Endodermal cell (in vitro differentiated cells): ENCODE measurements at regions not wholly inside any gene's neighbourhood (a gene's known extent, or its start where the extent isn't known, plus 50 kb on each side); places are given as distances from the start of the nearest gene placed in this dataset.

Experiments
- DNase-seq: peaks from one replicate; pipeline ENCODE4 v3.0.0-alpha.2; 2017
- H3K27ac ChIP-seq: 2 replicates; pipeline ENCODE4 v1.5.1; 2013; ENCODE audit warnings: mild to moderate bottlenecking, low read depth, low read length, moderate library complexity
- H3K27me3 ChIP-seq: 2 replicates; pipeline ENCODE4 v1.6.1; 2013; ENCODE audit warnings: mild to moderate bottlenecking, low read length, moderate library complexity; ENCODE audit not compliant: insufficient read depth, control insufficient read depth, poor library complexity, severe bottlenecking
- H3K36me3 ChIP-seq: 2 replicates; pipeline ENCODE4 v1.7.0; 2013; ENCODE audit warnings: mild to moderate bottlenecking, low read length, moderate library complexity; ENCODE audit not compliant: control insufficient read depth, insufficient read depth
- H3K4me1 ChIP-seq: one replicate; pipeline ENCODE4 v1.7.0; 2013; ENCODE audit warnings: low read length; ENCODE audit not compliant: control insufficient read depth, insufficient read depth
- H3K4me3 ChIP-seq: 2 replicates; pipeline ENCODE4 v1.5.1; 2013; ENCODE audit warnings: mild to moderate bottlenecking, low read length, moderate library complexity
- H3K9ac ChIP-seq: 2 replicates; pipeline ENCODE4 v1.6.1; 2013; ENCODE audit warnings: mild to moderate bottlenecking, low read length, moderate library complexity; ENCODE audit not compliant: poor library complexity, severe bottlenecking; ENCODE audit errors: extremely low read depth
- H3K9me3 ChIP-seq: 2 replicates; pipeline ENCODE4 v1.6.1; 2013; ENCODE audit warnings: mild to moderate bottlenecking, low read length, moderate library complexity; ENCODE audit not compliant: control insufficient read depth
- H3K27ac Mint-ChIP-seq: 2 replicates; pipeline ENCODE4 v1.8.0; 2020; ENCODE audit warnings: mixed read lengths
- H3K27me3 Mint-ChIP-seq: 2 replicates; pipeline ENCODE4 v1.8.0; 2021; ENCODE audit warnings: mild to moderate bottlenecking, mixed read lengths; ENCODE audit not compliant: insufficient read depth
- H3K36me3 Mint-ChIP-seq: 2 replicates; pipeline ENCODE4 v1.8.0; 2020; ENCODE audit warnings: low read depth, mixed read lengths
- H3K4me1 Mint-ChIP-seq: 2 replicates; pipeline ENCODE4 v1.8.0; 2020; ENCODE audit warnings: mixed read lengths
- H3K4me3 Mint-ChIP-seq: 2 replicates; pipeline ENCODE4 v1.8.0; 2020; ENCODE audit warnings: mild to moderate bottlenecking, moderate library complexity, mixed read lengths
- H3K9me3 Mint-ChIP-seq: 2 replicates; pipeline ENCODE4 v1.8.0; 2020; ENCODE audit warnings: mild to moderate bottlenecking, mixed read lengths
- WGBS, 2 experiments: methylation state at CpG; one replicate each; pipeline versions ENCODE4 v1.1.5 to v1.1.7; 2013; ENCODE audit warnings: missing lambda C conversion rate in 2 of 2, mixed read lengths in 1 of 2; ENCODE audit not compliant: insufficient coverage in 1 of 2, insufficient read length in 1 of 2; 5-methylcytosine and 5-hydroxymethylcytosine counted together
- TF ChIP-seq, protein P1 (sequence below): fragments of 200-600 bp; sonication (generic); conservative IDR thresholded peaks from 2 replicates; pipeline ENCODE4 v1.5.0; 2021; ENCODE audit warnings: antibody characterized with exemption, mild to moderate bottlenecking

DNA sequence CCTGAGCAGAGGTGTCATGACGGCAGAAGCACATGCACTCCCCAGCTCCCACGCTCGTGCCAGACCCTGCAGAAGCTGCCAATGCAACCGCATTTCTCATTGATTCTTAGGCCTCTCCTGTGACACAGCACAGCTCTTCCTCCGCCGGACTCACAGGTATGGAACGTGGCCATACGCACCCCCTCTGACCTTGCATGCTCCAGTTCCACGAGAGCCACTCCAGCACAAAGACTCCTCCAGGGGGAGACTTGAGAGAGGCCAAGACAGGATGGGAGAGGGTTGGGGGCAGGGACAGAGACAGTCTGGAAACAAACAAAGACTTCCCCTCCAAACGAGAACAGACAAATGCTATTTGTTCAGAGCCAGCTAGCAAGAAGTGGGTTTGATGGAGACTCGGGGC lies 124.3 kb upstream of the PPP2R2D start:
- TF ChIP-seq, protein P1, sequence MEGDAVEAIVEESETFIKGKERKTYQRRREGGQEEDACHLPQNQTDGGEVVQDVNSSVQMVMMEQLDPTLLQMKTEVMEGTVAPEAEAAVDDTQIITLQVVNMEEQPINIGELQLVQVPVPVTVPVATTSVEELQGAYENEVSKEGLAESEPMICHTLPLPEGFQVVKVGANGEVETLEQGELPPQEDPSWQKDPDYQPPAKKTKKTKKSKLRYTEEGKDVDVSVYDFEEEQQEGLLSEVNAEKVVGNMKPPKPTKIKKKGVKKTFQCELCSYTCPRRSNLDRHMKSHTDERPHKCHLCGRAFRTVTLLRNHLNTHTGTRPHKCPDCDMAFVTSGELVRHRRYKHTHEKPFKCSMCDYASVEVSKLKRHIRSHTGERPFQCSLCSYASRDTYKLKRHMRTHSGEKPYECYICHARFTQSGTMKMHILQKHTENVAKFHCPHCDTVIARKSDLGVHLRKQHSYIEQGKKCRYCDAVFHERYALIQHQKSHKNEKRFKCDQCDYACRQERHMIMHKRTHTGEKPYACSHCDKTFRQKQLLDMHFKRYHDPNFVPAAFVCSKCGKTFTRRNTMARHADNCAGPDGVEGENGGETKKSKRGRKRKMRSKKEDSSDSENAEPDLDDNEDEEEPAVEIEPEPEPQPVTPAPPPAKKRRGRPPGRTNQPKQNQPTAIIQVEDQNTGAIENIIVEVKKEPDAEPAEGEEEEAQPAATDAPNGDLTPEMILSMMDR: no peak
- Histone ChIP-seq H3K9me3 (peaks cover 24% of the 10 kb centered on the region), H3K4me1 (no peaks in the 10 kb centered on the region), H3K27me3 (no peaks in the 10 kb centered on the region), H3K36me3 (no peaks in the 10 kb centered on the region), H3K27ac (no peak overlapping the region), H3K4me3 (no peak overlapping the region), H3K9ac (no peak overlapping the region)
- Mint-ChIP-seq H3K27me3 (no peaks in the 10 kb centered on the region), H3K4me1 (no peaks in the 10 kb centered on the region), H3K27ac (no peak overlapping the region), H3K36me3 (peaks cover 3% of the 10 kb centered on the region), H3K9me3 (peaks cover 55% of the 10 kb centered on the region), H3K4me3 (no peak overlapping the region)
- DNase-seq: peak; percentile 48
- 86 to 94% methylated on average over 10 to 11 of the region's 11 CpGs for WGBS, 2 experiments

DNA sequence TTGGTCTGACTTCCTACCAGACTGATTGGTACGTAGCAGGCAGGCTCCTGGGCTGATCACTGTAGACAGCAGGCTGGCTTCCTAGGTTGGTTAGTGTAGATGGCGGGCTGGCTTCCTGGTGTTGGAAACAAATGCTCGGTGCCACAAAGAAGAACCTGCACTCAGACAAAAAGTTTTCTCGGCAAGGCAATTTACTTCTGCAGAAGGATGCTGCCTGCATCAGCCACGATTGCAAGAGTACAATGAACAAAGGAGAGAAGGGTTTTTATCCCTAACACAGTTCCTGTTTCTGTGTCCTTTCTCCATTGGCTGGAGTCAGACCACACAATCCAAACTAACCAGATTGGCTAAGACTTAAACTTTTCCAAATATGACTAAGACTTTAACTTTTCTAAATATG lies 123.6 kb upstream of the PPP2R2D start:
- DNase-seq: peak; percentile 23
- Mint-ChIP-seq H3K4me1 (no peaks in the 10 kb centered on the region), H3K27ac (no peak overlapping the region), H3K9me3 (peaks cover 58% of the 10 kb centered on the region), H3K27me3 (no peaks in the 10 kb centered on the region), H3K4me3 (no peak overlapping the region), H3K36me3 (peaks cover 3% of the 10 kb centered on the region)
- H3K4me1 ChIP-seq: no peaks in the 10 kb centered on the region
- peaks cover 24% of the 10 kb centered on the region for H3K9me3 ChIP-seq
- no peaks in the 10 kb centered on the region for H3K36me3 ChIP-seq
- 90 to 94% methylated on average over 4 to 5 of the region's 5 CpGs for WGBS, 2 experiments
- no peak overlapping the region for H3K4me3 ChIP-seq
- TF ChIP-seq, protein P1: no peak
- H3K27ac ChIP-seq: no peak overlapping the region
- no peaks in the 10 kb centered on the region for H3K27me3 ChIP-seq
- no peak overlapping the region for H3K9ac ChIP-seq

DNA sequence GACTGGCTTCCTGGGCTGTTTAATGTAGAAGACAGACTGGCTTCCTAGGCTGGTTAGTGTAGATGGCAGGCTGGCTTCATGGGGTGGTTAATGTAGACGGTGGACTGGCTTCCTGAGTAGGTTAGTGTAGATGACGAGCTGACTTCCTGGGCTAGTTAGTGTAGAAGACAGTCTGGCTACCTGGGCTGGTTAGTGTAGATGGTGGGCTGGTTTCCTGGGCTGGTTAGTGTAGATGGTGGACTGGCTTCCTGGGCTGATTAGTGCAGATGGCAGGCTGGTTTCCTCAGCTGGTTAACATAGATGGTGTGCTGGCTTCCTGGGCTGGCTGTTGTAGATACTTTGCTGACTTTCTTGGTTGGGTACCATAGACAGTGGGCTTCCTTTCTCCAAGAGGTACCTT lies 122.9 kb upstream of the PPP2R2D start:
- Histone ChIP-seq H3K9me3 (peaks cover 25% of the 10 kb centered on the region), H3K27me3 (no peaks in the 10 kb centered on the region), H3K36me3 (no peaks in the 10 kb centered on the region), H3K4me1 (no peaks in the 10 kb centered on the region), H3K9ac (no peak overlapping the region), H3K27ac (no peak overlapping the region), H3K4me3 (no peak overlapping the region)
- no peak overlapping the region for H3K4me3 Mint-ChIP-seq
- no peak for DNase-seq
- TF ChIP-seq, protein P1: no peak
- no peak overlapping the region for H3K27ac Mint-ChIP-seq
- no peaks in the 10 kb centered on the region for H3K27me3 Mint-ChIP-seq
- 88% methylated on average over 2 of the region's 2 CpGs; no CpG with 5 or more reads in 1 of the 2 experiments for WGBS, 2 experiments
- no peaks in the 10 kb centered on the region for H3K4me1 Mint-ChIP-seq
- H3K36me3 Mint-ChIP-seq: peaks cover 3% of the 10 kb centered on the region
- peaks cover 63% of the 10 kb centered on the region for H3K9me3 Mint-ChIP-seq
